ENCODE measurements at regions not wholly inside any gene's neighbourhood (a gene's known extent, or its start where the extent isn't known, plus 50 kb on each side); places are given as distances from the start of the nearest gene placed in this dataset.

- no peak for TF ChIP-seq EZH2 (IDR thresholded peaks at IDR 0.05; ENCODE audit: low read length, missing control alignments)
- TF ChIP-seq, protein P1, sequence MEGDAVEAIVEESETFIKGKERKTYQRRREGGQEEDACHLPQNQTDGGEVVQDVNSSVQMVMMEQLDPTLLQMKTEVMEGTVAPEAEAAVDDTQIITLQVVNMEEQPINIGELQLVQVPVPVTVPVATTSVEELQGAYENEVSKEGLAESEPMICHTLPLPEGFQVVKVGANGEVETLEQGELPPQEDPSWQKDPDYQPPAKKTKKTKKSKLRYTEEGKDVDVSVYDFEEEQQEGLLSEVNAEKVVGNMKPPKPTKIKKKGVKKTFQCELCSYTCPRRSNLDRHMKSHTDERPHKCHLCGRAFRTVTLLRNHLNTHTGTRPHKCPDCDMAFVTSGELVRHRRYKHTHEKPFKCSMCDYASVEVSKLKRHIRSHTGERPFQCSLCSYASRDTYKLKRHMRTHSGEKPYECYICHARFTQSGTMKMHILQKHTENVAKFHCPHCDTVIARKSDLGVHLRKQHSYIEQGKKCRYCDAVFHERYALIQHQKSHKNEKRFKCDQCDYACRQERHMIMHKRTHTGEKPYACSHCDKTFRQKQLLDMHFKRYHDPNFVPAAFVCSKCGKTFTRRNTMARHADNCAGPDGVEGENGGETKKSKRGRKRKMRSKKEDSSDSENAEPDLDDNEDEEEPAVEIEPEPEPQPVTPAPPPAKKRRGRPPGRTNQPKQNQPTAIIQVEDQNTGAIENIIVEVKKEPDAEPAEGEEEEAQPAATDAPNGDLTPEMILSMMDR (conservative IDR thresholded peaks at IDR 0.05 in 1 of 2, IDR thresholded peaks at IDR 0.05 in 1 of 2; ENCODE audit: low read depth in 1 of 2, low read length in 2 of 2), result no peak
- Histone ChIP-seq H3K9ac (ENCODE audit: insufficient read depth, low read length) (no peak overlapping the region), H3K4me3 (replicated peaks in 1 of 4; ENCODE audit: control extremely low read depth in 1 of 4, insufficient read depth in 1 of 4, low read depth in 3 of 4, low read length in 4 of 4) (no peak overlapping the region), H4K20me1 (ENCODE audit: control insufficient read depth, extremely low read depth, insufficient read depth, low read length) (no peaks in the 10 kb centered on the region), H3K79me2 (ENCODE audit: control insufficient read depth, insufficient read depth, low read length) (no peaks in the 10 kb centered on the region), H2AFZ (ENCODE audit: low read length) (no peak overlapping the region), H3K27ac (ENCODE audit: insufficient read depth, low read length) (no peak overlapping the region), H3K36me3 (ENCODE audit: control insufficient read depth, insufficient read depth, low read length) (no peaks in the 10 kb centered on the region), H3K4me2 (ENCODE audit: extremely low read depth, insufficient read depth, low read length) (no peak overlapping the region), H3K9me3 (ENCODE audit: control insufficient read depth, insufficient read depth, low read depth, low read length) (no peaks in the 10 kb centered on the region), H3K27me3 (ENCODE audit: control insufficient read depth, insufficient read depth, low read length) (no peaks in the 10 kb centered on the region), H3K4me1 (ENCODE audit: control insufficient read depth, extremely low read depth, insufficient read depth, low read length) (no peaks in the 10 kb centered on the region)
- no peak for DNase-seq (ENCODE audit: low read depth in 2 of 2)
Measured at GRCh38 chr5:17846496-17846895, 212.2 kb downstream of the TAF11L14 start.

DNA sequence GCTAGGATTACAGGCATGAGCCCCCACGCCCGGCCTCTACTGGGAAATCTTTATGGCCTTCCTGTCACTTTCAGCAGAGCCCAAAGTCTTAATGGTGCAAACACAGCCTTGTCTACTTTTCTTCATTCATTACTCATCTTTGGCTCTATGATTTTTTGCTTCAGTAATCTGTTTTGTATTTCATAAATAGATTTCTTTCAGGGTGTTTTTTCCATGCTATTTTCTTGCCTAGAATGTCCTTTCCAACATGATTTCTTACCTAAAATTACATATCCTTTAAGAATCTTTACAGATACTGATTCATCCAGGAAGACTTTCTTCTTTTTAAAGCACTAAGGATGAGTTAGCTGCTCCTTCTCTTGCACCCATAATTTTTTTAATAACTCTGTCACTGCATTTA, 213.0 kb downstream of the TAF11L14 start:
- Histone ChIP-seq H3K79me2 (ENCODE audit: control insufficient read depth, insufficient read depth, low read length) (no peaks in the 10 kb centered on the region), H3K9me3 (ENCODE audit: control insufficient read depth, insufficient read depth, low read depth, low read length) (no peaks in the 10 kb centered on the region)
- no peak for TF ChIP-seq EZH2 (IDR thresholded peaks at IDR 0.05; ENCODE audit: low read length, missing control alignments)
- TF ChIP-seq, protein P1 (conservative IDR thresholded peaks at IDR 0.05 in 1 of 2, IDR thresholded peaks at IDR 0.05 in 1 of 2; ENCODE audit: low read depth in 1 of 2, low read length in 2 of 2), result no peak

DNA sequence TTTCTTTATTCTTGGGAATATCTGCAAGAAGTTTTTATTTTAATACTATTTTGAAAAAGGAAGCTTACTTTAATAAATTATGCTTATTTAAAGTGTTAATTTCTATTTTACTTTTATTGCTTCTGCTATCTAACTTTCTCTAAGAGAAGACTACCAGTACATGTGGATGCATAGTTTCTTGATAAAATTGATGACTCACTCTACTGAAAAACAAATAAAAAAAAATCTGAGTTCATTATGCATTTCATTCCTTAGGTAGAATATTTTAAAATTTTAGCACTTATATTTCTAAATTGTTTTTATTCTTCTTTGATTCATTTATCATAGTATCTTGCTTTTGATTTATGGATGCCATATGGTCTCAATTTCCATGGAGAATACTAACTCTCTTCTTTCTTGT, 217.9 kb downstream of the TAF11L14 start:
- Histone ChIP-seq H3K9me3 (ENCODE audit: control insufficient read depth, insufficient read depth, low read depth, low read length) (no peaks in the 10 kb centered on the region), H3K4me3 (replicated peaks in 1 of 4; ENCODE audit: control extremely low read depth in 1 of 4, insufficient read depth in 1 of 4, low read depth in 3 of 4, low read length in 4 of 4) (no peak overlapping the region), H2AFZ (ENCODE audit: low read length) (no peak overlapping the region), H3K36me3 (ENCODE audit: control insufficient read depth, insufficient read depth, low read length) (no peaks in the 10 kb centered on the region), H4K20me1 (ENCODE audit: control insufficient read depth, extremely low read depth, insufficient read depth, low read length) (no peaks in the 10 kb centered on the region), H3K79me2 (ENCODE audit: control insufficient read depth, insufficient read depth, low read length) (no peaks in the 10 kb centered on the region), H3K4me1 (ENCODE audit: control insufficient read depth, extremely low read depth, insufficient read depth, low read length) (no peaks in the 10 kb centered on the region), H3K4me2 (ENCODE audit: extremely low read depth, insufficient read depth, low read length) (no peak overlapping the region), H3K27me3 (ENCODE audit: control insufficient read depth, insufficient read depth, low read length) (no peaks in the 10 kb centered on the region), H3K27ac (ENCODE audit: insufficient read depth, low read length) (no peak overlapping the region), H3K9ac (ENCODE audit: insufficient read depth, low read length) (no peak overlapping the region)
- DNase-seq (ENCODE audit: low read depth in 2 of 2), result no peak
- TF ChIP-seq, protein P1 (conservative IDR thresholded peaks at IDR 0.05 in 1 of 2, IDR thresholded peaks at IDR 0.05 in 1 of 2; ENCODE audit: low read depth in 1 of 2, low read length in 2 of 2), result no peak
- no peak for TF ChIP-seq EZH2 (IDR thresholded peaks at IDR 0.05; ENCODE audit: low read length, missing control alignments)

More for the DNA sequence above, 213.0 kb downstream of the TAF11L14 start:
- Histone ChIP-seq H3K27ac (ENCODE audit: insufficient read depth, low read length) (no peak overlapping the region), H3K4me3 (replicated peaks in 1 of 4; ENCODE audit: control extremely low read depth in 1 of 4, insufficient read depth in 1 of 4, low read depth in 3 of 4, low read length in 4 of 4) (no peak overlapping the region), H3K36me3 (ENCODE audit: control insufficient read depth, insufficient read depth, low read length) (no peaks in the 10 kb centered on the region), H3K27me3 (ENCODE audit: control insufficient read depth, insufficient read depth, low read length) (no peaks in the 10 kb centered on the region), H3K9ac (ENCODE audit: insufficient read depth, low read length) (no peak overlapping the region), H2AFZ (ENCODE audit: low read length) (no peak overlapping the region), H4K20me1 (ENCODE audit: control insufficient read depth, extremely low read depth, insufficient read depth, low read length) (no peaks in the 10 kb centered on the region), H3K4me1 (ENCODE audit: control insufficient read depth, extremely low read depth, insufficient read depth, low read length) (no peaks in the 10 kb centered on the region), H3K4me2 (ENCODE audit: extremely low read depth, insufficient read depth, low read length) (no peak overlapping the region)
- DNase-seq (ENCODE audit: low read depth in 2 of 2), result no peak
